B cell (primary cell): ENCODE measurements at regions not wholly inside any gene's neighbourhood (a gene's known extent, or its start where the extent isn't known, plus 50 kb on each side); places are given as distances from the start of the nearest gene placed in this dataset.

Experiments
- EZH2 ChIP-seq: IDR thresholded peaks from 2 replicates; pipeline ENCODE4 v1.6.1; 2012; ENCODE audit warnings: borderline replicate concordance, low read depth, mild to moderate bottlenecking, moderate library complexity, low read length; ENCODE audit not compliant: insufficient read depth, poor library complexity, severe bottlenecking
- TF ChIP-seq, protein P1 (sequence below): fragments of 200-600 bp; IDR thresholded peaks from one replicate; pipeline ENCODE4 v1.8.0; 2022; ENCODE audit warnings: antibody characterized with exemption, mild to moderate bottlenecking

DNA sequence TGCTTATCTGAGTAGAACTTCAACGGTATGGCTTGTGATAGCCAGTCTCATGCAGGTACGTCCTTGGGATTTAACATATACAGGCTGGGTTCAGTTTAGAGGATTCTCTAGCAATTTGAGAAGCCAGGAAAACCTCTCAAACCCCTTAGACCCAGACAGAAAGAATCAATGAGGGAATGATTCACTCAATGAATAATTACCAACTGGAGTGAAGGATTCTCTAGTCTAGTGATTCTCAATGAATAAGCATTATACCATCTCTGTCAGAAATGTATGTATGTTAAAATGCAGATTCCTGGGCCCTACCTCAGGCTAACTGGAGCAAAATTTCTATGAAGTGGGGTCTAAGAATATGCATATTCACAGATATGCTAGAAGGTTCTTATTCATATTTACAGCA, 54.5 kb upstream of the APP start:
- TF ChIP-seq EZH2: no peak
- TF ChIP-seq, protein P1, sequence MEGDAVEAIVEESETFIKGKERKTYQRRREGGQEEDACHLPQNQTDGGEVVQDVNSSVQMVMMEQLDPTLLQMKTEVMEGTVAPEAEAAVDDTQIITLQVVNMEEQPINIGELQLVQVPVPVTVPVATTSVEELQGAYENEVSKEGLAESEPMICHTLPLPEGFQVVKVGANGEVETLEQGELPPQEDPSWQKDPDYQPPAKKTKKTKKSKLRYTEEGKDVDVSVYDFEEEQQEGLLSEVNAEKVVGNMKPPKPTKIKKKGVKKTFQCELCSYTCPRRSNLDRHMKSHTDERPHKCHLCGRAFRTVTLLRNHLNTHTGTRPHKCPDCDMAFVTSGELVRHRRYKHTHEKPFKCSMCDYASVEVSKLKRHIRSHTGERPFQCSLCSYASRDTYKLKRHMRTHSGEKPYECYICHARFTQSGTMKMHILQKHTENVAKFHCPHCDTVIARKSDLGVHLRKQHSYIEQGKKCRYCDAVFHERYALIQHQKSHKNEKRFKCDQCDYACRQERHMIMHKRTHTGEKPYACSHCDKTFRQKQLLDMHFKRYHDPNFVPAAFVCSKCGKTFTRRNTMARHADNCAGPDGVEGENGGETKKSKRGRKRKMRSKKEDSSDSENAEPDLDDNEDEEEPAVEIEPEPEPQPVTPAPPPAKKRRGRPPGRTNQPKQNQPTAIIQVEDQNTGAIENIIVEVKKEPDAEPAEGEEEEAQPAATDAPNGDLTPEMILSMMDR: no peak
